Activated T-cell treated with anti-CD3 and anti-CD28 coated beads, Interleukin-2, amount 50 U/mL, for 4 hours (primary cell): ENCODE measurements at regions not wholly inside any gene's neighbourhood (a gene's known extent, or its start where the extent isn't known, plus 50 kb on each side); places are given as distances from the start of the nearest gene placed in this dataset.

Experiments used
- ATAC-seq, 2 donors: fragments of 200-7000 bp; cut with Tn5 transposase; one replicate each; pipeline ENCODE4 v1.10.0; 2021
- DNase-seq: peaks from one replicate; pipeline ENCODE4 v3.0.0-alpha.2; 2020
- H3K27me3 Mint-ChIP-seq: one replicate; pipeline ENCODE4 v1.8.0; 2021; ENCODE audit warnings: low read depth, mixed read lengths
- H3K36me3 Mint-ChIP-seq: one replicate; pipeline ENCODE4 v1.8.0; 2022; ENCODE audit warnings: mixed read lengths; ENCODE audit not compliant: insufficient read depth
- H3K4me1 Mint-ChIP-seq: one replicate; pipeline ENCODE4 v1.8.0; 2021; ENCODE audit warnings: low read depth, mixed read lengths
- H3K4me3 Mint-ChIP-seq: one replicate; pipeline ENCODE4 v1.8.0; 2021; ENCODE audit warnings: mild to moderate bottlenecking, moderate library complexity, mixed read lengths
- H3K9me3 Mint-ChIP-seq: one replicate; pipeline ENCODE4 v1.8.0; 2021; ENCODE audit warnings: mixed read lengths

DNA sequence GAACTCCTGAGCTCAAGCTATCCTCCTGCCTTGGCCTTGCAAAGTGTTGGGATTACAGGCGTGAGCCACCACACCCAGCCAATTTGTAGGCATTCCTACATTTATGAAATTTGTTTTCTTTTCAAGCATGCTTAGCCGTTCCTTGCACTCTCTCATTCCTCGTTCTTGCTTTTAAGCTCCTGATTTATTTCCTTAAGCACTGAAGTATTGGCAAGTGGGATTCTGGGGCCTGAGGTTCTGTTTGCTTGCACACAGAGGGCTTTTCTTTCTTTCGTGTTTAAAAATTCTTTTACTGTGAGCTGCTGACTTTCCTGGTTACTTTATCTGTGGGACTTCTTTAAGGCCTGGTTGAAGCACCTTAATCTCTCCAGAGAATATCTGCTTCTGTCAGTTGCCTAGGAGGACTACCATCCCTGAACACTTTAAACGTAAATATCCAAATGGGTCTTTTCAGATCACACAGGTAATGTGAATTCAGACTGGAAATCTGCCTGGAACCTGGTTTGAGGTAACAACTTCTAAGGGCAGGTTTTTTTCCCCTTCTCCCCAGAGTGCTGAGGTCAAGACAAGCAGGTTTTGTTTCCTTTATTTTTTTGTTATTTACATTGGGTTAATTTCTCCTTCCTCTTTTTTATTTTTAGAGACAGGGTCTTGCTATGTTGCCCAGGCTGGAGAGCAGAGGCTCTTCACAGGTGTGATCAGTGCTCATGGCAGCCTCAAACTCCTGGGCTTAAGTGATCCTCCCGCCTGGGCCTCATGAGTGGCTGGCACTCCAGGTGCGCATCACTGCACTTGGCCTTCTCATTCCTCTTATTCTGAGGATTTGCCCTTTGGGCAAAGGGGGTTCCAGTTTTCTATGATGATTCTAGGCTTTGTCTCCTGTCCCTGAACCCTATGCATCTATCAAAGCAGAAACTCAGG, 102.9 kb downstream of the PFKFB3 start:
- no peaks in the 10 kb centered on the region for H3K27me3 Mint-ChIP-seq
- DNase-seq (no peak), ATAC-seq (no peak)
- peaks cover 4% of the 10 kb centered on the region for H3K4me1 Mint-ChIP-seq
- H3K4me3 Mint-ChIP-seq = no peak overlapping the region
- peaks cover 6% of the 10 kb centered on the region for H3K9me3 Mint-ChIP-seq
- H3K36me3 Mint-ChIP-seq = no peaks in the 10 kb centered on the region

DNA sequence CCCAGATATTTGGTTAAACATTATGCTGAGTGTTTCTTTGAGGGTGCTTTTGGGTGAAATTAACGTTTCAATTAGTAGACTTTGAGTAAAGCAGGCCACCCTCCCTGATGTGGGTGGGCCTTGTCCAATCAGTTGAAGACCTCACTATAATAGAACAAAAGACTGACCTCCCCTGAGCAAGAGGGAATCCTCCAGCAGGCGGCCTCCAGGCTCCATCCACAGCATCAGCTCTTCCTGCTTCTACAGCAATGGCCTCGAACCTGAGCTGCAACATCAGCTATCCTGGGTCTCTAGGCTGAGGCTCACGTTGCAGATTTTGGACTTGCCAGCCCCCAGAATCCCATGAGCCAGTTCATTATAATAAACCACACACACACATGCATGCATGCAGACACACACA, 104.2 kb downstream of the PFKFB3 start:
- no peaks in the 10 kb centered on the region for H3K27me3 Mint-ChIP-seq
- DNase-seq = no peak
- H3K36me3 Mint-ChIP-seq = no peaks in the 10 kb centered on the region
- H3K4me3 Mint-ChIP-seq = no peak overlapping the region
- no peak for ATAC-seq
- peaks cover 6% of the 10 kb centered on the region for H3K9me3 Mint-ChIP-seq
- no peaks in the 10 kb centered on the region for H3K4me1 Mint-ChIP-seq

DNA sequence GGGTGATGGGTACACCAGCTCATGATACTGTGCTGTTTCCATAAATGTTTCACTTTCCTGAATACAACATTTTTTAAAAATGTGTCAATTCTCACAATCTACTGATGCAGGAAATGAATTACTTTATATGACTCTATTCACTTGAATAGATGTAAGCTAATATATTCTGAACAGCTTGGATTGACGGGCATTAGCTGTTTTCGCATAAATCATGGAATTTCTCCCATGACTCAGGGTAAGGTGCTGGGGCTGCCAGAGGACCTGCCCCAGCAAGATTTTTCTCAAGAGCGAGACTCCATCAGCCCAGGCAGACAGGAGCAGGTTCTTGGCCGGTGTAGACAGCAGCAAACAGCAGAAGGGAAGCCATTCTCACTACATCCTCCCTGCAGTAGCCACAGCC, 107.1 kb downstream of the PFKFB3 start:
- no peaks in the 10 kb centered on the region for H3K36me3 Mint-ChIP-seq
- no peaks in the 10 kb centered on the region for H3K4me1 Mint-ChIP-seq
- H3K4me3 Mint-ChIP-seq = no peak overlapping the region
- DNase-seq = no peak
- ATAC-seq = no peak
- peaks cover 6% of the 10 kb centered on the region for H3K9me3 Mint-ChIP-seq
- no peaks in the 10 kb centered on the region for H3K27me3 Mint-ChIP-seq

DNA sequence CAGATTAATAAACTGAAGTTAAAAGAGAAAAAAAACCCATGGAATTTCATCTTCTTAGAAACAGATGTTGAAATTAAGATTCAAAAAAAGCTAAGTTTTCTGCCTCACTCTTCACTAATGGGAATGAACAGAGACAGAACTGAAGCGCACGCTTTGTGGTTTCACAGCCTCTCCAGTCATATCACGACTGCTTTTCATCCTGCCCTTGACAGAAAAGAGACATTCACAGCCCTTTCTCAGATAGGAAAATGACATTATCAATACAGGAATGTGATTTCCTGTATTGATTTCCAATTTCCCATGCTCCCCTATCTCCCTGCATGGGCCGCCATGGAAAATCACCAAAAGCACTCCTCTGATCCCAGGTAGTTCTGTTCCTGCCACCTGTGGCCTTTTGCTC, 108.2 kb downstream of the PFKFB3 start:
- Mint-ChIP-seq H3K9me3 (peaks cover 6% of the 10 kb centered on the region), H3K36me3 (no peaks in the 10 kb centered on the region), H3K4me1 (no peaks in the 10 kb centered on the region), H3K27me3 (no peaks in the 10 kb centered on the region), H3K4me3 (no peak overlapping the region)
- DNase-seq = no peak
- no peak for ATAC-seq

DNA sequence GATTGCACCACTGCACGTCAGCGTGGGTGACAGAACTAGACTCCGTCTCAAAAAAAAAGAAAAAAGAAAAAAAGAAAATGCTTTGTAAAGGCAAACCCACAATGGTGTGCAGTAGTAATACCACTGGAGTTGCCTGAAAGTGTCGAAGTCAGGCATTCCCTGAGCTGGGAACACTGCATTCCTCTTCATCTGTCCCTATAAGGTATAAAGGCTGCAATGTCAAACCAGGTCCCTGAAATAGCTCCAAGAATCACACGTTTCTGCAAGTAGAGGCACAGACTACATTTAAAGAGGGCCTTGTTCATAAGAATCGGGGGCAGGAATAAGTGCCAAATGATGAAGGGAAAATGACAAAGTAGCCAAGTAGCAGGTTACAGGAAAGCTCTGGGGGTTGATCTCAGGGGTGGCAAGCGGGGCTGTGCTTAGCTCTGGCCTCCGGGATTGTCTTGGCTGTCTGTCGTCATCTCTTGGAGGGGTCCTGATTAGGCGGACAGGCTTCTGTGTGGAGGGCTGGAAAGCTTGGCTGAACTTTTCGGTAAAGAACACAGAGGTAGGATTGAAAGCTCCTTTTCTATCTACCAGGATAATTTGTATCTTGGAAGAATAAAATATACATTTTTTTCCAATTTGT, 109.1 kb downstream of the PFKFB3 start:
- Mint-ChIP-seq H3K27me3 (no peaks in the 10 kb centered on the region), H3K4me3 (no peak overlapping the region), H3K36me3 (no peaks in the 10 kb centered on the region), H3K9me3 (peaks cover 4% of the 10 kb centered on the region), H3K4me1 (no peaks in the 10 kb centered on the region)
- DNase-seq (no peak), ATAC-seq (no peak)

DNA sequence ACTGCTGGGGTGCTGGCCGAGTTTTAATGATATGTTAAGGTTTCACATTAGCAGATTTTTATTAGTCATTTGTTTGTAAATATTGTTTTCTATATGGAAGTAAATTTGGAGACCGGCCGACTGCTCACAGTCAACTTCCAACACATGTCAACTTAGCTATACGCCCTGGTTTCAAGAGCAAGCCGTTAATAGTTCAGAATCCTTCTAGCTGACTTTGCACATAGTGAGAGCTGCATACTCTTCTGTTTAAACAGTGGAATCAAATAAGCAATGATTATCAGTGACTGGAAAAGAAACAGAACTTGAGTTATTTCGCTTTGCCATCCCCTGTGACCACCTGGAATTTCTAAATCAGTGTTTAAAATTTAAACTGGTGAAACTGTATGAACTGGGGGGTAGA, 109.9 kb downstream of the PFKFB3 start:
- no peaks in the 10 kb centered on the region for H3K4me1 Mint-ChIP-seq
- DNase-seq (no peak), ATAC-seq (no peak)
- H3K4me3 Mint-ChIP-seq = no peak overlapping the region
- H3K36me3 Mint-ChIP-seq = peaks cover 3% of the 10 kb centered on the region
- H3K27me3 Mint-ChIP-seq = no peaks in the 10 kb centered on the region
- no peaks in the 10 kb centered on the region for H3K9me3 Mint-ChIP-seq

DNA sequence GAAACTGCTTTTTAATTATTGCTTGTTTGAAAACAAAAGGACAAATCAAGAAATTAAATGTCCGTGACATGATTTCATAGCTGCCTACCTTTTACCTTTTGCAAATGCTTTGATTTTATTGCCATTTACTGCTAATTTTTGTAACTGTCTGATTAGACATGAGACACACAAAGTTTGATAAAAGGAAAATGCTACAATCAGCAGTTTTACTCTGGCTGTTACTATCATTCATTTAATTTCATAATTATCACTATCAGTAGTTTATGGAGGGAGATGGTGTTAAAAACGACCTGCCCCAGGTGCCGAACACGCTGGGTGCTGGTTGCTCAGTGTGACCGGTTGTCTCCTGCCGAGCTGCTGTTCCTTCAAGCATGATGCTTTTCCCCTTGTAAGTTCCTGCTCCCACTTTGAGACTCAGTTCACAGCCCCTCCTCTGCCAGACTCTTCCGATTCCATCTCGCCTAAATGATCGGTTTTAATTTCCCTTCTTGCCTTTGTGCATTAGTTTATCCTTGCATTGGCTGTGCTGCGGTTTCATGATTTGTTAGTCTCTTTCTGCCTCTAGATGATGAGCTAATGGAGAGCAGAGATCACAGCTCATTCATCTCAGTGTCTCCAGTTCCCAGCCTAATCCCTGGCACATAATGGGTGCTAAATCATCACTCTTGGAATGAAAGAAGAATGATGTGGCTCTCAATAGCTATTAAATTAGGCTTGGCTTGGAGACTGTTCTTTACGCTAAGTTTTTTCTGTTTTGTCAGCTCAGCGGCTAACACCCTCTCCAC, 110.6 kb downstream of the PFKFB3 start:
- no peaks in the 10 kb centered on the region for H3K27me3 Mint-ChIP-seq
- H3K36me3 Mint-ChIP-seq = peaks cover 3% of the 10 kb centered on the region
- H3K4me3 Mint-ChIP-seq = no peak overlapping the region
- H3K4me1 Mint-ChIP-seq = no peaks in the 10 kb centered on the region
- ATAC-seq (no peak), DNase-seq (no peak)
- H3K9me3 Mint-ChIP-seq = no peaks in the 10 kb centered on the region

DNA sequence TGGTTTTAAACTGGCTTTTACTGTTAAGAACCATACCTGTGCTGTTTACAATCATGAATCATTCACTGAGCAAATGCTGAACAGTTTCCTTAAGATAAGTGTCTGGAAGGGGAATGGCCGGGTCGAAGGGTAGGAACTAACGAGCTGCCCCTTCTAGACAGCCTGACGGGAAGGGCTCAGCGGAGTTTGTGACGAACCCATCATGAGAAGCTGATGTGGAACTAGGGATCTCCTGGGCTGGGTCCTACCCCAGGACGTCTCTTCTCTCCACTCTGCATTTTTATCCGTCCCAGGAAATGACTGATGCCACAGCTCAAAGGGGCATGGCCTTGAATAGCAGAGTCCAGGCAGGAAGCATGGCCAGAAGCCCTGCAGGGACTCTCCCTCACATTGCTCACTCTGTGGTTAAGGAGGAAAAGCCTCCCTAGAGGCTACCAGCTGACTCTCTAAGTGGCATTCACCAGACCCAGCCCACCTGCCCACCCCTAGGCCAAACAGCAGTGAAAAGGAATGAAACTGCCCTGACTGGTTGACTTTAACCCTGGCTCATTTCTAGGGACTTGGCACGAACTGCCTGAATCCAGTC, 112.0 kb downstream of the PFKFB3 start:
- Mint-ChIP-seq H3K27me3 (no peaks in the 10 kb centered on the region), H3K4me3 (no peak overlapping the region), H3K36me3 (peaks cover 7% of the 10 kb centered on the region), H3K9me3 (no peaks in the 10 kb centered on the region), H3K4me1 (no peaks in the 10 kb centered on the region)
- DNase-seq = no peak
- ATAC-seq = no peak

DNA sequence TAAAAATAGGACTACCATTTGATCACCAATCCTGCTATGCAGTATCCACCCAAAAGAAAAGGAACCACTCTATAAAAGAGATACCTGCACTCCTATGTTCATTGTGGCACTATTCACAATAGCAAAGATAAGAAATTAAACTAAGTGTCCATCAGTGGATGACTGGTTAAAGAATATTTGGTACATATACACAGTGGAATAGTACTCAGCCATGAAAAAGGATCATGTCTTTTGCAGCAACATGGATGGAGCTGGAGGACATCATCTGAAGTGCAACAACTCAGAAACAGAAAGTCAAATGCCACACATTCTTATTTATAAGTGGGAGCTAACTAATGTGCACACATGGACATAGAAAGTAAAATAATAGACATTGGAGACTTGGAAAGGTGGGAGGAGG, 116.4 kb downstream of the PFKFB3 start:
- no peaks in the 10 kb centered on the region for H3K27me3 Mint-ChIP-seq
- peaks cover 7% of the 10 kb centered on the region for H3K36me3 Mint-ChIP-seq
- no peaks in the 10 kb centered on the region for H3K4me1 Mint-ChIP-seq
- H3K4me3 Mint-ChIP-seq = no peak overlapping the region
- H3K9me3 Mint-ChIP-seq = no peaks in the 10 kb centered on the region
- DNase-seq = no peak
- no peak for ATAC-seq

DNA sequence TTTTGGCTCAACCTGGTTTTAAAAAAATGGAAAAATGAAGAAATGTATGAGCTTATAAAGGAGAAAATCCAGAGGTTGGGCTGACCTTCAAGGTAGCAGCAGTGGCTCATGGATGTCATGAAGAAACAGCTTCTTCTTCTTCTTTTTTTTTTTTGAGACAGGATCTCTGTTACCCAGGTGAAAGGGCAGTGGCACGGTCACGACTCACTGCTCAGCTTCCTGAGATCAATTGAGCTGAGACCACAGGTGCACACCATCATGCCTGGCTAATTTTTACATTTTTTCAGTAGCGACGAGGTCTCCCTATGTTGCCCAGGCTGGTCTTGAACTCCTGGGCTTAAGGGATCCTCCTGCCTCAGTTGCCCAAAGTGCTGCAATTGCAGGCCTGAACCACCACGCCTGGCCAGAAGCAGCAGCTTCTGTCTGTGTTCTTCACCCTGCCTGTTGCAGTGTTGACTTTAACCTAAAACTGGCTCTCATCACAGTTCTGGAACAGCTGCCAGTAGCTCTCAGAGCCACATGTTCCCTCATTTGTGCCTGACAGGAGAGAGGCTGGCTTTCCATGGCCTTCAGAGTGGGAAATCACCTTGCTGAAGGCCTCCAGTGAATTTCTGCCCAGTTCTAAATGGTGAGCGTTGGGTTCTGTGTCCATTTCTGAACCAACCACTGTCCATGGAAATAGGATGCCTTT, 117.7 kb downstream of the PFKFB3 start:
- Mint-ChIP-seq H3K4me1 (no peaks in the 10 kb centered on the region), H3K9me3 (no peaks in the 10 kb centered on the region), H3K4me3 (no peak overlapping the region), H3K36me3 (peaks cover 7% of the 10 kb centered on the region), H3K27me3 (no peaks in the 10 kb centered on the region)
- DNase-seq (no peak), ATAC-seq (no peak)

DNA sequence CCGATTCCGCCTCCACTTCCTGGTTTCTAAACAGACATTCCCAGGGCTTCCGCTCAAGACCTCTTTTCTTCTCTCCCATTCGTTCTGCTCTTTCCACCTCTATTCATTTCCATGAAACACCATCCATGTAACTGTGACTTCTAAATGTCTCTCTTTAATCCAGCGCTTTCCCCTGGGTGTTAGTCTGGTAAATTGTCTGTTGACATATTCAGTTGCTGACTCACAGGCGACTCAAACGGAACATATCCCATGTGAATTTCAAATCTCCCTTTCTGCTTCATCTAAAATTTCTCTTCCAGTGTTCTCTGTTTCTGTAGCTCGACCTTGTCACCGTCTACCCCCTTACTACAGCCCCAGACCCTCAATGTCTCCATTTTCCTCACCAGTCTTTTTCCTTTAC, 119.1 kb downstream of the PFKFB3 start:
- peaks cover 7% of the 10 kb centered on the region for H3K36me3 Mint-ChIP-seq
- ATAC-seq = no peak
- H3K4me1 Mint-ChIP-seq = no peaks in the 10 kb centered on the region

DNA sequence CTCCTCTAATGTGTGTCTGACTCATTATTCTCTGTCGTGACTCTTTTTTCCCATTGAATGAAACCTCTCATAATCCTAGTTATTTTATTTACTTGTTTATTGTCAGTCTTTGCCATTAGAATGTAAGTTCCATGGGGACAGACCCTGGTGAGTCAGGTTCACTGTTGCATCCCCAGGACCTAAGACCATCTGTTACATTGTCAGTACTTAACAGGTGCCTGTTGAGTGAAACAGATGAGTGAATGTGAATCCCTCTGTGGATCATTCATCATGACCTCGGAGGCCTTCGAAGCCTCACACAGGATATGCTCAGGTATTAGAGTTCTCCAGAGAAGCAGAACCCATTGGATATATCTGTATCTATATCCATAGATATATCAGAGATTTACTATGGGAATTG, 120.1 kb downstream of the PFKFB3 start:
- ATAC-seq = no peak
- no peaks in the 10 kb centered on the region for H3K9me3 Mint-ChIP-seq

More for the DNA sequence above, 119.1 kb downstream of the PFKFB3 start:
- no peaks in the 10 kb centered on the region for H3K9me3 Mint-ChIP-seq
- no peak for DNase-seq
- H3K27me3 Mint-ChIP-seq = no peaks in the 10 kb centered on the region
- H3K4me3 Mint-ChIP-seq = no peak overlapping the region

DNA sequence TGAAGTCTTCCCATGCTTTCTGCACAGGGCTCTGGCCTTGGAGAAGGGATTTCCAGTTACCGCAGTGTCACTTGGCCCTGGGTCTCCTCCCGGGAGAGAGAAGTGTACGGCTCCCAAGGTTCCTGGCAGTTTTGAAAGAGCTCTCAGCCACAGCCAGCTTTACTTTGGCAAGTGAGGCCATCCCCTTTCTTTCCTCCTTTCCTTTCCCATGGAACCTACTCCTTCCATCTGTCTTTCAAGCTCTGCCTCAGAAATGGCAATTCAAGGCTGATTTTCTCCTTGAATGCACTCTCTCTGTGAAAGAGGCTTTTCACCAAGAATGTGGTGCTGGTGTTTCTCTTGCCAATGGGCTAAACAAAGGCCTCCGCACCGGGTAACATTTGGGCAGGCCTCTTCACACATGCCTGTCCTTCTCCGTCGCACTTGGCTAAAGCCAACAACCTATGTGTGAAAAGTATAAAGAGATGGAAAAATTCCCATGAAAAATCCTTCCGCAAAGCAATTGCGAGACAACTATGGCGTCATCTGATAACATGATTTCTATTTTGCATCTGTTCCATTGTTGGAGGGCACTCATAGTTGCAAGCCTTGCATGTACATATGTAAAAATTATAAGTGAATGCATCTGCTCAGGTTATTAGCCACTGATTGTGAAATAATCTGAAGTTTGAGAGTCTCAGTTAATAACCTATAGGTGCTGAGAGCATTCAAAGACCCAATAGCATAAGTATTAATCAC, 125.4 kb downstream of the PFKFB3 start:
- no peak for DNase-seq
- Mint-ChIP-seq H3K9me3 (peaks cover 5% of the 10 kb centered on the region), H3K4me1 (no peaks in the 10 kb centered on the region), H3K4me3 (no peak overlapping the region), H3K27me3 (no peaks in the 10 kb centered on the region), H3K36me3 (peaks cover 6% of the 10 kb centered on the region)
- ATAC-seq = no peak

More for the DNA sequence above, 120.1 kb downstream of the PFKFB3 start:
- DNase-seq = no peak
- no peak overlapping the region for H3K4me3 Mint-ChIP-seq
- H3K27me3 Mint-ChIP-seq = no peaks in the 10 kb centered on the region
- H3K36me3 Mint-ChIP-seq = peaks cover 4% of the 10 kb centered on the region
- no peaks in the 10 kb centered on the region for H3K4me1 Mint-ChIP-seq
